CD14-positive monocyte (primary cell): ENCODE measurements at regions not wholly inside any gene's neighbourhood (a gene's known extent, or its start where the extent isn't known, plus 50 kb on each side); places are given as distances from the start of the nearest gene placed in this dataset.
A peak's percentile ranks its signal among the peaks of the same experiment; 100 is the strongest.

Experiments used
- DNase-seq, 3 donors: peaks; one replicate each; pipeline ENCODE4 v3.0.0-alpha.2; 2011 to 2022
- H2AFZ ChIP-seq: 2 replicates; pipeline ENCODE4 v1.6.0; 2012; ENCODE audit warnings: mild to moderate bottlenecking, low read depth, low read length, inconsistent platforms; ENCODE audit not compliant: insufficient read depth, poor library complexity, severe bottlenecking
- H3K27ac ChIP-seq, 2 donors: 1 replicate in 1 of 2; 2 replicates in 1 of 2; pipeline ENCODE4 v1.5.1; 2012 to 2013; ENCODE audit warnings: low read length in 2 of 2, control low read depth in 1 of 2, inconsistent platforms in 1 of 2, low read depth in 1 of 2, mild to moderate bottlenecking in 1 of 2
- H3K27me3 ChIP-seq, 2 donors: one replicate each; pipeline versions ENCODE4 v1.6.0 to v1.6.1; 2011 to 2013; ENCODE audit warnings: low read length in 2 of 2; ENCODE audit not compliant: control insufficient read depth in 2 of 2, insufficient read depth in 2 of 2
- H3K36me3 ChIP-seq, 2 donors: replicated peaks in 1 of 2; 1 replicate in 1 of 2; 2 replicates in 1 of 2; pipeline versions ENCODE4 v1.5.1 to v1.6.1; 2012 to 2013; ENCODE audit warnings: low read length in 2 of 2, control low read depth in 1 of 2, inconsistent platforms in 1 of 2, mild to moderate bottlenecking in 1 of 2; ENCODE audit not compliant: insufficient read depth in 2 of 2, control insufficient read depth in 1 of 2
- H3K4me1 ChIP-seq, 2 donors: 1 replicate in 1 of 2; 2 replicates in 1 of 2; pipeline versions ENCODE4 v1.5.1 to v1.6.1; 2012 to 2013; ENCODE audit warnings: low read length in 2 of 2, control low read depth in 1 of 2, inconsistent platforms in 1 of 2, mild to moderate bottlenecking in 1 of 2, moderate library complexity in 1 of 2; ENCODE audit not compliant: insufficient read depth in 2 of 2, control insufficient read depth in 1 of 2
- H3K4me2 ChIP-seq: replicated peaks from 2 replicates; pipeline ENCODE3; 2012; ENCODE audit warnings: low read length, moderate library complexity, mild to moderate bottlenecking; ENCODE audit not compliant: poor library complexity, severe bottlenecking; ENCODE audit errors: extremely low read depth
- H3K4me3 ChIP-seq, 3 experiments: fragments of 200-600 bp in 1 of 3; sonication (generic) in 1 of 3; replicated peaks in 1 of 3; 1 replicate in 2 of 3; 2 replicates in 1 of 3; pipeline ENCODE4 v1.5.1; 2011 to 2013; ENCODE audit warnings: low read length in 3 of 3, mild to moderate bottlenecking in 3 of 3, control low read depth in 2 of 3, low read depth in 2 of 3, inconsistent platforms in 1 of 3, moderate library complexity in 1 of 3
- H3K79me2 ChIP-seq: 2 replicates; pipeline ENCODE4 v1.6.0; 2012; ENCODE audit warnings: mild to moderate bottlenecking, control low read depth, inconsistent platforms, low read length, moderate library complexity; ENCODE audit not compliant: insufficient read depth
- H3K9ac ChIP-seq: 2 replicates; pipeline ENCODE4 v1.6.0; 2017; ENCODE audit warnings: low read length, mild to moderate bottlenecking; ENCODE audit not compliant: insufficient read depth, poor library complexity, severe bottlenecking
- H3K9me3 ChIP-seq, 2 donors: replicated peaks in 1 of 2; 1 replicate in 1 of 2; 2 replicates in 1 of 2; pipeline versions ENCODE4 v1.5.1 to v1.6.1; 2012 to 2013; ENCODE audit warnings: low read length in 2 of 2, control low read depth in 1 of 2; ENCODE audit not compliant: control insufficient read depth in 1 of 2, insufficient read depth in 1 of 2
- H4K20me1 ChIP-seq: 2 replicates; pipeline ENCODE4 v1.6.0; 2012; ENCODE audit warnings: mild to moderate bottlenecking, low read length, control low read depth, moderate library complexity; ENCODE audit not compliant: insufficient read depth
- H3K27ac Mint-ChIP-seq, 7 donors: one replicate each; pipeline ENCODE4 v1.8.0; 2020; ENCODE audit warnings: mild to moderate bottlenecking in 7 of 7, mixed read lengths in 7 of 7, moderate library complexity in 6 of 7, inconsistent platforms in 2 of 7
- H3K27me3 Mint-ChIP-seq, 3 donors: one replicate each; pipeline ENCODE4 v1.8.0; 2021 to 2022; ENCODE audit warnings: low read depth in 3 of 3, mild to moderate bottlenecking in 3 of 3, mixed read lengths in 3 of 3, moderate library complexity in 3 of 3, inconsistent platforms in 1 of 3
- H3K36me3 Mint-ChIP-seq, 2 donors: one replicate each; pipeline ENCODE4 v1.8.0; 2020; ENCODE audit warnings: mixed read lengths in 2 of 2, inconsistent platforms in 1 of 2, mild to moderate bottlenecking in 1 of 2
- H3K4me1 Mint-ChIP-seq: one replicate; pipeline ENCODE4 v1.8.0; 2020; ENCODE audit warnings: mild to moderate bottlenecking, mixed read lengths
- H3K4me3 Mint-ChIP-seq, 2 donors: one replicate each; pipeline ENCODE4 v1.8.0; 2020; ENCODE audit warnings: mild to moderate bottlenecking in 2 of 2, mixed read lengths in 2 of 2, moderate library complexity in 1 of 2
- H3K9me3 Mint-ChIP-seq, 7 donors: one replicate each; pipeline ENCODE4 v1.8.0; 2020 to 2022; ENCODE audit warnings: mixed read lengths in 7 of 7, mild to moderate bottlenecking in 6 of 7, moderate library complexity in 6 of 7, inconsistent platforms in 2 of 7
- WGBS: methylation state at CpG from one replicate; pipeline ENCODE4 v1.1.5; 2013; ENCODE audit warnings: missing lambda C conversion rate; ENCODE audit not compliant: insufficient coverage; 5-methylcytosine and 5-hydroxymethylcytosine counted together
- intact Hi-C, 2 donors: fragments of 100-400 bp; cut with micrococcal nuclease; formaldehyde crosslinking; loops; one replicate each; pipeline versions ENCODE4 v1.15.0 to v1.15.1; 2023
- TF ChIP-seq, protein P1 (sequence below): fragments of 200-600 bp; IDR thresholded peaks from one replicate; pipeline ENCODE4 v1.8.0; 2022; ENCODE audit warnings: antibody characterized with exemption, mild to moderate bottlenecking

DNA sequence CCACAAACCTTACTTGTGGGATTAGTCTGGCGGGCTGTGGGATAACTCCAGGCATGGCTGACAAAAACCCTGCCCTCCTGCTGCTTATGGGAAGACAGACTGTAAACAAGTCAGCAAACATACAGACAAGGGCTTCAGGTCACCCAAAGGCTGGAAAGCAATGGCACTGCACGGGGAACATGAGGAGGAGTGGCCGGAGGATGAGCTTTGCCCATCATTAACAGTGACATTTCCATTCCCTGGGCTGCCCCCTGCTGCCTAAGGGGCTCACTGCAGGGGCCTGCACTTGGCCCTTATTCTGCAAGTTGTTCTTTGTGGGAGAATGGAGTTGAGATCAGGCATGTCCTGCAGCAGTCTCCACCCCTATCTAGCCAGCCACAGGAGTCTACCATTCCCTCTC, 91.3 kb downstream of the UQCRFS1 start:
- Mint-ChIP-seq H3K9me3 (peaks cover 6 to 23% (median 10%) of the 10 kb centered on the region in 7 donors), H3K4me3 (no peak overlapping the region), H3K27me3 (peaks cover 0 to 2% (median 0%) of the 10 kb centered on the region in 3 donors), H3K36me3 (no peaks in the 10 kb centered on the region), H3K27ac (no peak overlapping the region), H3K4me1 (no peaks in the 10 kb centered on the region)
- intact Hi-C loops, result no loop called here
- Histone ChIP-seq H3K4me2 (no peak overlapping the region), H4K20me1 (no peaks in the 10 kb centered on the region), H3K36me3 (no peaks in the 10 kb centered on the region), H3K27ac (no peak overlapping the region), H3K4me1 (no peaks in the 10 kb centered on the region), H2AFZ (no peak overlapping the region), H3K27me3 (no peaks in the 10 kb centered on the region), H3K9me3 (peaks cover 0 to 11% of the 10 kb centered on the region in 2 donors), H3K9ac (no peak overlapping the region), H3K79me2 (no peaks in the 10 kb centered on the region), H3K4me3 (no peak overlapping the region)
- TF ChIP-seq, protein P1, sequence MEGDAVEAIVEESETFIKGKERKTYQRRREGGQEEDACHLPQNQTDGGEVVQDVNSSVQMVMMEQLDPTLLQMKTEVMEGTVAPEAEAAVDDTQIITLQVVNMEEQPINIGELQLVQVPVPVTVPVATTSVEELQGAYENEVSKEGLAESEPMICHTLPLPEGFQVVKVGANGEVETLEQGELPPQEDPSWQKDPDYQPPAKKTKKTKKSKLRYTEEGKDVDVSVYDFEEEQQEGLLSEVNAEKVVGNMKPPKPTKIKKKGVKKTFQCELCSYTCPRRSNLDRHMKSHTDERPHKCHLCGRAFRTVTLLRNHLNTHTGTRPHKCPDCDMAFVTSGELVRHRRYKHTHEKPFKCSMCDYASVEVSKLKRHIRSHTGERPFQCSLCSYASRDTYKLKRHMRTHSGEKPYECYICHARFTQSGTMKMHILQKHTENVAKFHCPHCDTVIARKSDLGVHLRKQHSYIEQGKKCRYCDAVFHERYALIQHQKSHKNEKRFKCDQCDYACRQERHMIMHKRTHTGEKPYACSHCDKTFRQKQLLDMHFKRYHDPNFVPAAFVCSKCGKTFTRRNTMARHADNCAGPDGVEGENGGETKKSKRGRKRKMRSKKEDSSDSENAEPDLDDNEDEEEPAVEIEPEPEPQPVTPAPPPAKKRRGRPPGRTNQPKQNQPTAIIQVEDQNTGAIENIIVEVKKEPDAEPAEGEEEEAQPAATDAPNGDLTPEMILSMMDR, result no peak
- DNase-seq, result no peak
- 29% methylated on average over 2 of the region's 3 CpGs for WGBS

DNA sequence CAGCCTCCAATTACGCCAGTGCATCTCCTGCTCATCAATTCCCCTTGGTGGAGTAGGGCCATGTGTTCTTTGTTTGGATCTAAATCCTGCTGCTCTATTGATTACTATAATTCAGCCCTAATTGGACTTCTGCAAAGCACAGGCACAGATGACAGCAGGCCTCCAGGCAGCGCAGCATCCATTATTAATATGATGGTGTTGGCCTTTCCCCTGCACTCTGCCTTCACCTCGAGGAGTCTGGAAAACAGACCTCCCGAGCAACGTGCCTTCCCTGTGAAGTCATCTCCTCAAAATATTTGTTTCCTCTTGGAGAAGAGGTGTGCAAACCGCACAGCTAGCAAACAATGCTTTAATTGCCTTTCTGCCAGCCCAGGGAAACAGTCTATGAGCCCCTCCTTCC, 92.5 kb downstream of the UQCRFS1 start:
- Mint-ChIP-seq H3K4me1 (no peaks in the 10 kb centered on the region), H3K4me3 (no peak overlapping the region), H3K27me3 (no peaks in the 10 kb centered on the region), H3K9me3 (peaks cover 3 to 33% (median 9%) of the 10 kb centered on the region in 7 donors), H3K36me3 (no peaks in the 10 kb centered on the region), H3K27ac (peak overlapping the region in 1 of 7 donors; percentile 26)
- H3K9me3 ChIP-seq, result peaks cover 0 to 5% of the 10 kb centered on the region in 2 donors
- TF ChIP-seq, protein P1, result no peak
- no peak for DNase-seq
- no peak overlapping the region for H3K9ac ChIP-seq
- H3K4me2 ChIP-seq, result no peak overlapping the region
- H3K27me3 ChIP-seq, result no peaks in the 10 kb centered on the region
- no peaks in the 10 kb centered on the region for H3K4me1 ChIP-seq
- intact Hi-C loops, result no loop called here
- H2AFZ ChIP-seq, result no peak overlapping the region
- no peaks in the 10 kb centered on the region for H3K79me2 ChIP-seq
- no peak overlapping the region for H3K4me3 ChIP-seq
- no peaks in the 10 kb centered on the region for H4K20me1 ChIP-seq
- no peak overlapping the region for H3K27ac ChIP-seq
- no peaks in the 10 kb centered on the region for H3K36me3 ChIP-seq
- 100% methylated on average over 1 of the region's 6 CpGs for WGBS
